ENCODE measurements at regions not wholly inside any gene's neighbourhood (a gene's known extent, or its start where the extent isn't known, plus 50 kb on each side); places are given as distances from the start of the nearest gene placed in this dataset.
A peak's percentile ranks its signal among the peaks of the same experiment; 100 is the strongest.

DNA sequence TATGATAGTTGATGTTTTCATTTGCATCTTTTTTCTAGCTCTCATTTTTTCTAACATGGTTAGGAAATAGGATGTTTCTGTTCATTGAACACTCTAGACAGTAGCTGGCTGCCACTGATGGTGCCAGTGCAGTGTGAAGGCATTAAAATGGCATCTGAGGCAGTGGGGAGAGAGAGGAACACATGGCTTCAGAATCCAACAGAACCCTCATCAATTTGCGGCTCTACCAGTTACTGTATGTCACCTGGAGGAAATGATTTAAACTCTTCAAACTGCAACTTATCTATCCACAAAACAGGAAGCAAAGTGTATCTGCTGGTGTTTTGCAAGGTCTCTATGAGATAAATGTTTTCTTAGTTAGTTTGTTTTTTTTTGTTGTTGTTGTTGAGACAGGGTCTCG, 305.2 kb upstream of the PRKCQ start:
- H3K27me3 ChIP-seq: peaks cover 0 to 4% (median 0%) of the 10 kb centered on the region in 9 donors
- no peak for DNase-seq
- WGBS, 4 donors: 74 to 84% (median 78%) methylated on average over 2 of the region's 2 CpGs
- no peak overlapping the region for H3K27ac ChIP-seq
- no peaks in the 10 kb centered on the region for H3K36me3 ChIP-seq
- no peaks in the 10 kb centered on the region for H3K9me3 ChIP-seq
- H3K4me1 ChIP-seq: peaks cover 0 to 5% (median 0%) of the 10 kb centered on the region in 12 donors
- TF ChIP-seq CTCF (IDR thresholded peaks at IDR 0.05) (no peak), POLR2A (IDR thresholded peaks at IDR 0.05) (no peak)
- intact Hi-C loops (cut with DNase I): no loop called here
- no peak overlapping the region for H3K4me3 ChIP-seq
- ATAC-seq: no peak

DNA sequence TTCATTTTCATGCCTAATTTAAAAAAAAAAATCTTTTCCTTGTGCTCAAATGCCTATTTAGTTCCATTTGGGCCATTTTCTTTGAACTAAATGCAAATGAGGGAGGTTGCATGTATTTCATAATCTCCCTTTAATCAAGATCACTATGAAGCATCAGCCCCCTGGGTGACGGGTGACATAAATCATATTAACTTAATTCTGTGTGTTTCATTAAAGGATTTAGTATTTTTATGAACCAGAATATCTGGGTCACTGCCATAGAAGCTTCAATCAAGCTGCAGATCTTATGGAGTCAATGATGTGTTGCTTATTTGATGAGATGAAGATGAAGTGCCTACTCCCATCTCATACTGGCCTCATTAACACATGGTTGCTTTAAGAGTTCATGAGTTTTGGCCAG, 301.9 kb upstream of the PRKCQ start:
- Histone ChIP-seq H3K4me1 (peaks cover 0 to 5% (median 0%) of the 10 kb centered on the region in 12 donors), H3K4me3 (no peak overlapping the region), H3K27me3 (peaks cover 0 to 18% (median 0%) of the 10 kb centered on the region in 9 donors), H3K9me3 (no peaks in the 10 kb centered on the region), H3K27ac (no peak overlapping the region), H3K36me3 (no peaks in the 10 kb centered on the region)
- 82 to 98% (median 95%) methylated on average over 1 of the region's 1 CpG for WGBS, 4 donors
- no peak for DNase-seq
- no peak for TF ChIP-seq CTCF (IDR thresholded peaks at IDR 0.05)
- TF ChIP-seq POLR2A (IDR thresholded peaks at IDR 0.05): no peak
- ATAC-seq: no peak
- intact Hi-C loops (cut with DNase I): no loop called here

DNA sequence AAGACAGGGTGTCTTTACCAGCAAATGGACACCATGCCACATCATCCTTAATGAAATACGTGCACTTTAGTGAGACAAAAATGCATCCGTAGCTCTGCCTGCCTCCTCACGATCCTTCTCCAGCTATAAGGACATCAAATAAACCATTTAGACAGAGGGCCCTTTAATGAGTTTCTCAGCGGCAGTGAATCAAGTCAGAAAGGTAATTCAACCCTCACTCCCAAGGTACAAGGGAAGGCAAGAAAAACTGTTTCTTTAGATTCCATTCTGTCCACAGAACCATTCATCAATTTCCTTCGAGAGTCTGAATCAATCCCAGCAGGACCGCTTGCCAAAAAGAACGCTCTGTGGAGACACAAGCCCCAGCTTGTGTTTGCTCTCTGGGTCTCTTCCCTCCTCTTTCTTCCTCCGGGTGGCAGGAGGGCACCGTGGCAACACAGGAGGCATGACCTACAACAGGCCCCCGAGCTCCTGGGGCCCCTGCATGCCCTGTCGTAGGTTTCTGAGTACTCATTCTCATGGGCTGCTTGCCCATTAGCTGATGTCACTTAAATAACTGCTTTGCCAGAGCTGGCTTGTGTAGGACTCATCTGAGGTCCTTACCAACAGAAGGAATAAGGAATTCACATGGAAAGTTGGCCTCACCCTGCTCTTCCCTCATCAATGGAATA, 297.8 kb upstream of the PRKCQ start:
- ATAC-seq: peak in 2 of 4 donors; percentile 16 to 42
- no peak overlapping the region for H3K27ac ChIP-seq

DNA sequence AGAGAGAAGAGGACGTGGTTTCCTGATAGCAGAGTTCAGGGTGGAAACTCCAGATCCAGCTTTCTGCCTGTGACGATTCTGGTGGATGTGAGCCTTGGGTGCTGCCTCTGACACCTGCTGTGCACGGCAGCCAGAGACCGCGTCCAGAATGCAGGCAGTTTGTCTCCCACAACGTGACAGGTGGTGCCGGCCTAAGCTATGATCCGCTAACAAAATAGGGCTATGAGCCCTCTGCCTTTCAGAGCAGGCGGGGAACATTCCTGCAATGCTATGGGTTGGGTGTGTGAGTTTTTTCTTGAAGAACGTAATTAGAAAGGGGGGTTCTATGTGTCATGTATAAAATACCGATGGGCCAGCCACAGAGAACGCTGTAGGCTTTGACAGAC, 297.3 kb upstream of the PRKCQ start:
- peaks cover 0 to 22% (median 0%) of the 10 kb centered on the region in 9 donors for H3K27me3 ChIP-seq
- no peak overlapping the region for H3K4me3 ChIP-seq
- DNase-seq (no peak), ATAC-seq (no peak)
- no peaks in the 10 kb centered on the region for H3K4me1 ChIP-seq
- no peaks in the 10 kb centered on the region for H3K36me3 ChIP-seq
- H3K27ac ChIP-seq: no peak overlapping the region
- intact Hi-C loops (cut with DNase I): no loop called here
- no peaks in the 10 kb centered on the region for H3K9me3 ChIP-seq
- no peak for TF ChIP-seq POLR2A (IDR thresholded peaks at IDR 0.05)
- TF ChIP-seq CTCF (IDR thresholded peaks at IDR 0.05): no peak
- WGBS, 4 donors: 75 to 82% (median 76%) methylated on average over 12 of the region's 12 CpGs

More for the DNA sequence above, 297.8 kb upstream of the PRKCQ start:
- intact Hi-C loops (cut with DNase I): no loop called here
- Histone ChIP-seq H3K4me1 (no peaks in the 10 kb centered on the region), H3K9me3 (no peaks in the 10 kb centered on the region), H3K4me3 (no peak overlapping the region), H3K36me3 (no peaks in the 10 kb centered on the region), H3K27me3 (peaks cover 0 to 22% (median 0%) of the 10 kb centered on the region in 9 donors)
- peak in 1 of 5 donors; percentile 25 for DNase-seq
- WGBS, 4 donors: 51 to 56% (median 53%) methylated on average over 11 of the region's 11 CpGs
- no peak for TF ChIP-seq POLR2A (IDR thresholded peaks at IDR 0.05)
- no peak for TF ChIP-seq CTCF (IDR thresholded peaks at IDR 0.05)
